ENCODE measurements at regions not wholly inside any gene's neighbourhood (a gene's known extent, or its start where the extent isn't known, plus 50 kb on each side); places are given as distances from the start of the nearest gene placed in this dataset.

- intact Hi-C loops (cut with DNase I), result no loop called here
- TF ChIP-seq CTCF (IDR thresholded peaks at IDR 0.05) (no peak), POLR2A (IDR thresholded peaks at IDR 0.05) (no peak)
- Histone ChIP-seq H3K27me3 (no peaks in the 10 kb centered on the region), H3K9me3 (no peaks in the 10 kb centered on the region), H3K4me1 (no peaks in the 10 kb centered on the region), H3K4me3 (no peak overlapping the region), H3K27ac (no peak overlapping the region), H3K36me3 (no peaks in the 10 kb centered on the region)
- WGBS, 2 donors, result 67 to 68% methylated on average over 5 of the region's 5 CpGs
- DNase-seq, result no peak
These were observed 458.0 kb downstream of the FLRT2 start for GRCh38 chr14:85987907-85988306.

- 54 to 100% methylated on average over 1 of the region's 1 CpG for WGBS, 2 donors
- DNase-seq, result no peak
- TF ChIP-seq CTCF (IDR thresholded peaks at IDR 0.05) (no peak), POLR2A (IDR thresholded peaks at IDR 0.05) (no peak)
- no peak overlapping the region for H3K27ac ChIP-seq
- H3K4me1 ChIP-seq, result no peaks in the 10 kb centered on the region
- intact Hi-C loops (cut with DNase I), result no loop called here
- H3K9me3 ChIP-seq, result no peaks in the 10 kb centered on the region
- no peaks in the 10 kb centered on the region for H3K36me3 ChIP-seq
- H3K27me3 ChIP-seq, result no peaks in the 10 kb centered on the region
- no peak overlapping the region for H3K4me3 ChIP-seq
These were observed 457.3 kb downstream of the FLRT2 start for GRCh38 chr14:85987292-85987691.

- no peaks in the 10 kb centered on the region for H3K4me1 ChIP-seq
- intact Hi-C loops (cut with DNase I), result no loop called here
- no peak overlapping the region for H3K27ac ChIP-seq
- no peaks in the 10 kb centered on the region for H3K9me3 ChIP-seq
- no peaks in the 10 kb centered on the region for H3K36me3 ChIP-seq
- WGBS, 2 donors, result 57 to 61% methylated on average over 1 of the region's 1 CpG
- H3K27me3 ChIP-seq, result no peaks in the 10 kb centered on the region
- TF ChIP-seq POLR2A (IDR thresholded peaks at IDR 0.05) (no peak), CTCF (IDR thresholded peaks at IDR 0.05) (no peak)
- DNase-seq, result no peak
- no peak overlapping the region for H3K4me3 ChIP-seq
These were observed 448.8 kb downstream of the FLRT2 start for GRCh38 chr14:85978582-85979250.

- Histone ChIP-seq H3K27ac (no peak overlapping the region), H3K36me3 (no peaks in the 10 kb centered on the region), H3K27me3 (no peaks in the 10 kb centered on the region), H3K4me1 (no peaks in the 10 kb centered on the region), H3K9me3 (no peaks in the 10 kb centered on the region), H3K4me3 (no peak overlapping the region)
- TF ChIP-seq CTCF (IDR thresholded peaks at IDR 0.05) (no peak), POLR2A (IDR thresholded peaks at IDR 0.05) (no peak)
- intact Hi-C loops (cut with DNase I), result no loop called here
- WGBS, 2 donors, result 40% methylated on average over 2 of the region's 8 CpGs; no CpG with 5 or more reads in 1 of the 2 donors
- no peak for DNase-seq
These were observed 444.7 kb downstream of the FLRT2 start for GRCh38 chr14:85974602-85975001.

- Histone ChIP-seq H3K36me3 (no peaks in the 10 kb centered on the region), H3K27ac (no peak overlapping the region), H3K4me3 (no peak overlapping the region), H3K4me1 (no peaks in the 10 kb centered on the region), H3K27me3 (no peaks in the 10 kb centered on the region), H3K9me3 (no peaks in the 10 kb centered on the region)
- intact Hi-C loops (cut with DNase I), result no loop called here
- TF ChIP-seq CTCF (IDR thresholded peaks at IDR 0.05) (no peak), POLR2A (IDR thresholded peaks at IDR 0.05) (no peak)
- DNase-seq, result no peak
These were observed 433.5 kb downstream of the FLRT2 start for GRCh38 chr14:85963486-85963885.

Measured in esophagus squamous epithelium (tissue), 5 donors.